ENCODE measurements at regions not wholly inside any gene's neighbourhood (a gene's known extent, or its start where the extent isn't known, plus 50 kb on each side); places are given as distances from the start of the nearest gene placed in this dataset.

- Histone ChIP-seq H3K36me3 (ENCODE audit: control insufficient read depth in 1 of 2, insufficient read depth in 2 of 2, low read length in 2 of 2) (no peaks in the 10 kb centered on the region), H3K27ac (ENCODE audit: low read length) (peak overlapping the region; percentile 58), H3K9me3 (ENCODE audit: control insufficient read depth in 1 of 2, low read length in 2 of 2) (no peaks in the 10 kb centered on the region), H3K4me3 (ENCODE audit: low read depth in 1 of 2, low read length in 2 of 2) (no peak overlapping the region), H3K4me1 (ENCODE audit: control insufficient read depth in 1 of 2, insufficient read depth in 2 of 2, low read length in 2 of 2) (no peaks in the 10 kb centered on the region), H3K27me3 (ENCODE audit: low read depth, low read length) (no peaks in the 10 kb centered on the region)
These were observed 89.9 kb upstream of the STMND1 start for GRCh38 chr6:17011985-17012384.

- Histone ChIP-seq H3K4me3 (ENCODE audit: low read depth in 1 of 2, low read length in 2 of 2) (no peak overlapping the region), H3K9me3 (ENCODE audit: control insufficient read depth in 1 of 2, low read length in 2 of 2) (peaks cover 0 to 2% of the 10 kb centered on the region in 2 donors), H3K36me3 (ENCODE audit: control insufficient read depth in 1 of 2, insufficient read depth in 2 of 2, low read length in 2 of 2) (no peaks in the 10 kb centered on the region), H3K27me3 (ENCODE audit: low read depth, low read length) (no peaks in the 10 kb centered on the region), H3K27ac (ENCODE audit: low read length) (no peak overlapping the region), H3K4me1 (ENCODE audit: control insufficient read depth in 1 of 2, insufficient read depth in 2 of 2, low read length in 2 of 2) (no peaks in the 10 kb centered on the region)
These were observed 94.1 kb upstream of the STMND1 start for GRCh38 chr6:17007749-17008148.

GRCh38 chr6:17006543-17006942 is 95.3 kb upstream of the STMND1 start:
- H3K4me1 ChIP-seq (ENCODE audit: control insufficient read depth in 1 of 2, insufficient read depth in 2 of 2, low read length in 2 of 2), result no peaks in the 10 kb centered on the region

GRCh38 chr6:17004269-17004668 is 97.6 kb upstream of the STMND1 start:
- peaks cover 0 to 2% of the 10 kb centered on the region in 2 donors for H3K9me3 ChIP-seq (ENCODE audit: control insufficient read depth in 1 of 2, low read length in 2 of 2)
- H3K36me3 ChIP-seq (ENCODE audit: control insufficient read depth in 1 of 2, insufficient read depth in 2 of 2, low read length in 2 of 2), result no peaks in the 10 kb centered on the region
- no peak overlapping the region for H3K27ac ChIP-seq (ENCODE audit: low read length)
- H3K4me1 ChIP-seq (ENCODE audit: control insufficient read depth in 1 of 2, insufficient read depth in 2 of 2, low read length in 2 of 2), result no peaks in the 10 kb centered on the region
- no peaks in the 10 kb centered on the region for H3K27me3 ChIP-seq (ENCODE audit: low read depth, low read length)
- H3K4me3 ChIP-seq (ENCODE audit: low read depth in 1 of 2, low read length in 2 of 2), result no peak overlapping the region

More at GRCh38 chr6:17006543-17006942, 95.3 kb upstream of the STMND1 start:
- Histone ChIP-seq H3K4me3 (ENCODE audit: low read depth in 1 of 2, low read length in 2 of 2) (no peak overlapping the region), H3K36me3 (ENCODE audit: control insufficient read depth in 1 of 2, insufficient read depth in 2 of 2, low read length in 2 of 2) (no peaks in the 10 kb centered on the region), H3K9me3 (ENCODE audit: control insufficient read depth in 1 of 2, low read length in 2 of 2) (peaks cover 0 to 2% of the 10 kb centered on the region in 2 donors), H3K27me3 (ENCODE audit: low read depth, low read length) (no peaks in the 10 kb centered on the region), H3K27ac (ENCODE audit: low read length) (no peak overlapping the region)

GRCh38 chr6:17002123-17002522 is 99.7 kb upstream of the STMND1 start:
- Histone ChIP-seq H3K4me1 (ENCODE audit: control insufficient read depth in 1 of 2, insufficient read depth in 2 of 2, low read length in 2 of 2) (no peaks in the 10 kb centered on the region), H3K36me3 (ENCODE audit: control insufficient read depth in 1 of 2, insufficient read depth in 2 of 2, low read length in 2 of 2) (no peaks in the 10 kb centered on the region), H3K9me3 (ENCODE audit: control insufficient read depth in 1 of 2, low read length in 2 of 2) (peaks cover 0 to 2% of the 10 kb centered on the region in 2 donors), H3K4me3 (ENCODE audit: low read depth in 1 of 2, low read length in 2 of 2) (no peak overlapping the region), H3K27ac (ENCODE audit: low read length) (no peak overlapping the region), H3K27me3 (ENCODE audit: low read depth, low read length) (no peaks in the 10 kb centered on the region)

- Histone ChIP-seq H3K9me3 (ENCODE audit: control insufficient read depth in 1 of 2, low read length in 2 of 2) (no peaks in the 10 kb centered on the region), H3K36me3 (ENCODE audit: control insufficient read depth in 1 of 2, insufficient read depth in 2 of 2, low read length in 2 of 2) (no peaks in the 10 kb centered on the region), H3K27ac (ENCODE audit: low read length) (no peak overlapping the region), H3K4me1 (ENCODE audit: control insufficient read depth in 1 of 2, insufficient read depth in 2 of 2, low read length in 2 of 2) (no peaks in the 10 kb centered on the region), H3K4me3 (ENCODE audit: low read depth in 1 of 2, low read length in 2 of 2) (no peak overlapping the region), H3K27me3 (ENCODE audit: low read depth, low read length) (no peaks in the 10 kb centered on the region)
These were observed 100.7 kb upstream of the STMND1 start for GRCh38 chr6:17001188-17001587.

GRCh38 chr6:16999491-17000436 is 102.1 kb upstream of the STMND1 start:
- Histone ChIP-seq H3K4me3 (ENCODE audit: low read depth in 1 of 2, low read length in 2 of 2) (no peak overlapping the region), H3K4me1 (ENCODE audit: control insufficient read depth in 1 of 2, insufficient read depth in 2 of 2, low read length in 2 of 2) (no peaks in the 10 kb centered on the region), H3K9me3 (ENCODE audit: control insufficient read depth in 1 of 2, low read length in 2 of 2) (no peaks in the 10 kb centered on the region), H3K36me3 (ENCODE audit: control insufficient read depth in 1 of 2, insufficient read depth in 2 of 2, low read length in 2 of 2) (no peaks in the 10 kb centered on the region), H3K27ac (ENCODE audit: low read length) (no peak overlapping the region), H3K27me3 (ENCODE audit: low read depth, low read length) (no peaks in the 10 kb centered on the region)

GRCh38 chr6:16998461-16998860 is 103.4 kb upstream of the STMND1 start:
- no peaks in the 10 kb centered on the region for H3K36me3 ChIP-seq (ENCODE audit: control insufficient read depth in 1 of 2, insufficient read depth in 2 of 2, low read length in 2 of 2)
- no peaks in the 10 kb centered on the region for H3K4me1 ChIP-seq (ENCODE audit: control insufficient read depth in 1 of 2, insufficient read depth in 2 of 2, low read length in 2 of 2)
- no peak overlapping the region for H3K27ac ChIP-seq (ENCODE audit: low read length)

GRCh38 chr6:16995511-16996250 is 106.2 kb upstream of the STMND1 start:
- Histone ChIP-seq H3K27ac (ENCODE audit: low read length) (no peak overlapping the region), H3K4me3 (ENCODE audit: low read depth in 1 of 2, low read length in 2 of 2) (no peak overlapping the region), H3K36me3 (ENCODE audit: control insufficient read depth in 1 of 2, insufficient read depth in 2 of 2, low read length in 2 of 2) (no peaks in the 10 kb centered on the region)

More at GRCh38 chr6:16998461-16998860, 103.4 kb upstream of the STMND1 start:
- Histone ChIP-seq H3K4me3 (ENCODE audit: low read depth in 1 of 2, low read length in 2 of 2) (no peak overlapping the region), H3K9me3 (ENCODE audit: control insufficient read depth in 1 of 2, low read length in 2 of 2) (no peaks in the 10 kb centered on the region), H3K27me3 (ENCODE audit: low read depth, low read length) (no peaks in the 10 kb centered on the region)

GRCh38 chr6:16993396-16993795 is 108.5 kb upstream of the STMND1 start:
- H3K4me3 ChIP-seq (ENCODE audit: low read depth in 1 of 2, low read length in 2 of 2), result no peak overlapping the region
- H3K36me3 ChIP-seq (ENCODE audit: control insufficient read depth in 1 of 2, insufficient read depth in 2 of 2, low read length in 2 of 2), result no peaks in the 10 kb centered on the region
- H3K4me1 ChIP-seq (ENCODE audit: control insufficient read depth in 1 of 2, insufficient read depth in 2 of 2, low read length in 2 of 2), result no peaks in the 10 kb centered on the region
- H3K27me3 ChIP-seq (ENCODE audit: low read depth, low read length), result no peaks in the 10 kb centered on the region
- peaks cover 0 to 2% of the 10 kb centered on the region in 2 donors for H3K9me3 ChIP-seq (ENCODE audit: control insufficient read depth in 1 of 2, low read length in 2 of 2)
- no peak overlapping the region for H3K27ac ChIP-seq (ENCODE audit: low read length)

More at GRCh38 chr6:16995511-16996250, 106.2 kb upstream of the STMND1 start:
- Histone ChIP-seq H3K27me3 (ENCODE audit: low read depth, low read length) (no peaks in the 10 kb centered on the region), H3K4me1 (ENCODE audit: control insufficient read depth in 1 of 2, insufficient read depth in 2 of 2, low read length in 2 of 2) (no peaks in the 10 kb centered on the region), H3K9me3 (ENCODE audit: control insufficient read depth in 1 of 2, low read length in 2 of 2) (no peaks in the 10 kb centered on the region)

- H3K4me1 ChIP-seq (ENCODE audit: control insufficient read depth in 1 of 2, insufficient read depth in 2 of 2, low read length in 2 of 2), result no peaks in the 10 kb centered on the region
- H3K9me3 ChIP-seq (ENCODE audit: control insufficient read depth in 1 of 2, low read length in 2 of 2), result peaks cover 0 to 2% of the 10 kb centered on the region in 2 donors
- H3K36me3 ChIP-seq (ENCODE audit: control insufficient read depth in 1 of 2, insufficient read depth in 2 of 2, low read length in 2 of 2), result no peaks in the 10 kb centered on the region
- H3K27ac ChIP-seq (ENCODE audit: low read length), result no peak overlapping the region
- H3K4me3 ChIP-seq (ENCODE audit: low read depth in 1 of 2, low read length in 2 of 2), result no peak overlapping the region
- H3K27me3 ChIP-seq (ENCODE audit: low read depth, low read length), result no peaks in the 10 kb centered on the region
These were observed 109.7 kb upstream of the STMND1 start for GRCh38 chr6:16991981-16992629.

Data from muscle layer of duodenum (tissue), 2 donors.